Stomach (tissue), 8 donors: ENCODE measurements at regions not wholly inside any gene's neighbourhood (a gene's known extent, or its start where the extent isn't known, plus 50 kb on each side); places are given as distances from the start of the nearest gene placed in this dataset.
"Not testable (repeated sequence)": the region's sequence is repeated elsewhere in the genome, so short reads cannot be mapped to it uniquely, and the experiment has no call there.

ENCODE experiments used
- DNase-seq, 2 donors: peaks; one replicate each; pipeline versions ENCODE4 v3.0.0 to v3.0.0-alpha.2; 2013 to 2019
- H3K27ac ChIP-seq, 5 donors: fragments of 200-600 bp in 4 of 5; sonication (generic) in 4 of 5; one replicate each; pipeline ENCODE4 v1.5.1; 2013 to 2019; ENCODE audit warnings: mild to moderate bottlenecking in 1 of 5, moderate library complexity in 1 of 5
- H3K27me3 ChIP-seq, 3 donors: fragments of 200-600 bp; sonication (generic); one replicate each; pipeline ENCODE4 v1.5.1; 2017 to 2019; ENCODE audit warnings: mixed run types in 1 of 3
- H3K36me3 ChIP-seq, 4 donors: fragments of 200-600 bp; sonication (generic); 1 replicate in 3 of 4; 2 replicates in 1 of 4; pipeline ENCODE4 v1.5.1; 2016 to 2019
- H3K4me1 ChIP-seq, 4 donors: fragments of 200-600 bp; sonication (generic); one replicate each; pipeline ENCODE4 v1.5.1; 2016 to 2019
- H3K4me3 ChIP-seq, 4 donors: fragments of 200-600 bp; sonication (generic) in 3 of 4; one replicate each; pipeline ENCODE4 v1.5.1; 2016 to 2019; ENCODE audit warnings: mild to moderate bottlenecking in 1 of 4
- H3K9me3 ChIP-seq, 4 donors: fragments of 200-600 bp; sonication (generic); one replicate each; pipeline ENCODE4 v1.5.1; 2016 to 2019
- CTCF ChIP-seq, 7 experiments: fragments of 450-650 bp in 4 of 7; fragments of 200-600 bp in 3 of 7; sonication (generic) in 3 of 7; IDR thresholded peaks; one replicate each; pipeline ENCODE4 v1.5.1; 2016 to 2019; ENCODE audit warnings: antibody characterized with exemption in 7 of 7, control low read depth in 2 of 7, mild to moderate bottlenecking in 1 of 7
- EP300 ChIP-seq: sonication (generic); formaldehyde crosslinking; IDR thresholded peaks from one replicate; pipeline ENCODE4 v1.6.1; 2017; ENCODE audit warnings: antibody characterized with exemption
- POLR2A ChIP-seq, 4 donors: fragments of 450-650 bp; IDR thresholded peaks; one replicate each; pipeline ENCODE4 v1.6.1; 2016; ENCODE audit warnings: antibody characterized with exemption in 4 of 4, control low read depth in 2 of 4, mild to moderate bottlenecking in 1 of 4, moderate library complexity in 1 of 4
- POLR2AphosphoS5 ChIP-seq, 3 donors: sonication (generic); formaldehyde crosslinking; IDR thresholded peaks; one replicate each; pipeline ENCODE4 v1.6.1; 2016; ENCODE audit warnings: antibody characterized with exemption in 3 of 3
- WGBS, 5 donors: extraction: QIAGEN DNeasy Blood & Tissue Kit in 3 of 5; methylation state at CpG; one replicate each; pipeline versions ENCODE4 v1.1.5 to v1.1.7; 2013 to 2018; 5-methylcytosine and 5-hydroxymethylcytosine counted together
- intact Hi-C: fragments of 100-400 bp; cut with DNase I; formaldehyde crosslinking; loops from one replicate; pipeline ENCODE4 v1.15.1; 2023; ENCODE audit warnings: low total_unique reads
- donor health status: healthy with polysubstance abuse.
- donor health status: Bipolar disorder and iron deficiency.
- donor health status: healthy.

GRCh38 chr15:81777546-81777945 is 268.3 kb downstream of the MEX3B start:
- 76 to 88% (median 79%) methylated on average over 1 of the region's 1 CpG for WGBS, 5 donors
- H3K27me3 ChIP-seq = peaks cover 0 to 1% (median 0%) of the 10 kb centered on the region in 3 donors
- no peak overlapping the region for H3K27ac ChIP-seq

GRCh38 chr15:81776976-81777375 is 268.8 kb downstream of the MEX3B start:
- Histone ChIP-seq H3K4me1 (no peaks in the 10 kb centered on the region), H3K36me3 (no peaks in the 10 kb centered on the region), H3K9me3 (no peaks in the 10 kb centered on the region), H3K27me3 (no peaks in the 10 kb centered on the region), H3K4me3 (no peak overlapping the region), H3K27ac (no peak overlapping the region)
- intact Hi-C loops = no loop called here
- no peak for TF ChIP-seq POLR2AphosphoS5 (IDR thresholded peaks at IDR 0.05)
- TF ChIP-seq CTCF (IDR thresholded peaks at IDR 0.05) = no peak
- TF ChIP-seq EP300 = no peak
- no peak for DNase-seq
- WGBS, 5 donors = 61 to 76% (median 65%) methylated on average over 7 of the region's 7 CpGs

More at GRCh38 chr15:81777546-81777945, 268.3 kb downstream of the MEX3B start:
- Histone ChIP-seq H3K36me3 (no peaks in the 10 kb centered on the region), H3K4me1 (no peaks in the 10 kb centered on the region), H3K9me3 (no peaks in the 10 kb centered on the region), H3K4me3 (no peak overlapping the region)
- intact Hi-C loops = no loop called here
- TF ChIP-seq EP300 (no peak), POLR2A (IDR thresholded peaks at IDR 0.05) (no peak), CTCF (IDR thresholded peaks at IDR 0.05) (no peak), POLR2AphosphoS5 (IDR thresholded peaks at IDR 0.05) (no peak)
- DNase-seq = no peak

- H3K4me1 ChIP-seq, H3K27me3 ChIP-seq, H3K9me3 ChIP-seq, intact Hi-C loops, H3K27ac ChIP-seq, H3K4me3 ChIP-seq, H3K36me3 ChIP-seq, DNase-seq: not testable (repeated sequence)
- WGBS, 5 donors = 83 to 99% (median 98%) methylated on average over 4 of the region's 4 CpGs
Observed at GRCh38 chr15:81775779-81776178, 270.0 kb downstream of the MEX3B start.

- Histone ChIP-seq H3K36me3 (no peaks in the 10 kb centered on the region), H3K27me3 (no peaks in the 10 kb centered on the region), H3K27ac (no peak overlapping the region), H3K4me1 (no peaks in the 10 kb centered on the region), H3K9me3 (no peaks in the 10 kb centered on the region), H3K4me3 (no peak overlapping the region)
- intact Hi-C loops = no loop called here
- DNase-seq = no peak
- TF ChIP-seq POLR2AphosphoS5 (IDR thresholded peaks at IDR 0.05) = no peak
- no peak for TF ChIP-seq CTCF (IDR thresholded peaks at IDR 0.05)
- TF ChIP-seq EP300 = no peak
- no peak for TF ChIP-seq POLR2A (IDR thresholded peaks at IDR 0.05)
Observed at GRCh38 chr15:81774309-81774708, 271.5 kb downstream of the MEX3B start.

- intact Hi-C loops = no loop called here
- DNase-seq = no peak
Observed at GRCh38 chr15:81768773-81769172, 277.0 kb downstream of the MEX3B start.

More at GRCh38 chr15:81768773-81769172, 277.0 kb downstream of the MEX3B start:
- TF ChIP-seq POLR2AphosphoS5 (IDR thresholded peaks at IDR 0.05) (no peak), CTCF (IDR thresholded peaks at IDR 0.05) (no peak), POLR2A (IDR thresholded peaks at IDR 0.05) (no peak), EP300 (no peak)
- Histone ChIP-seq H3K9me3 (no peaks in the 10 kb centered on the region), H3K27ac (no peak overlapping the region), H3K27me3 (no peaks in the 10 kb centered on the region), H3K4me1 (no peaks in the 10 kb centered on the region), H3K36me3 (no peaks in the 10 kb centered on the region), H3K4me3 (no peak overlapping the region)
- 57 to 81% (median 77%) methylated on average over 2 of the region's 2 CpGs for WGBS, 5 donors
